ENCODE measurements at regions not wholly inside any gene's neighbourhood (a gene's known extent, or its start where the extent isn't known, plus 50 kb on each side); places are given as distances from the start of the nearest gene placed in this dataset.

DNA sequence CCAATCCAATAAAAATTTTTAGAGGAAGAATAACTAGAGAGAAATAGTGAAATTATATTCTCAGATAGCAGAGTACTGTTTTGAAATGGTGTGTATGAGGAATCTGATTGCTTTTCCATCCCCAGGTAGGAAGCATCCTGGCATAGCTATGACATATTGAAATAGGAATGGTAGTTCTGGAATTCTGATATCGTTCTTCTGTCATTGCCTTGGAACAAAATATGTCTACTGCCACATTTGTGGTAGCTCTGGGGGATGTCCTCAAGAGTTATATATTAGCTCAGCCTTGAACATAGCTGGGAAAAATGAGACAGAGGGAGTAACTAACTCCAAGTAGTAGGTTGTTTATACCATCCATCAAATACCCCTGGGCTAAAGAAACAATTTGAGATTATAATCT, 950.7 kb downstream of the MCTP2 start:
- no peak for TF ChIP-seq FOXP2 (optimal IDR thresholded peaks at IDR 0.05; ENCODE audit: borderline replicate concordance, extremely low read depth, extremely low read length, insufficient read depth)
- TF ChIP-seq TAF1 (IDR thresholded peaks at IDR 0.05; ENCODE audit: borderline replicate concordance, insufficient read depth, low read length): no peak
- no peak for TF ChIP-seq SIN3A (IDR thresholded peaks at IDR 0.05; ENCODE audit: borderline replicate concordance, insufficient read depth, low read length)
- TF ChIP-seq POLR2AphosphoS5 (IDR thresholded peaks at IDR 0.05; ENCODE audit: low read depth, low read length): no peak
- TF ChIP-seq, protein P1, sequence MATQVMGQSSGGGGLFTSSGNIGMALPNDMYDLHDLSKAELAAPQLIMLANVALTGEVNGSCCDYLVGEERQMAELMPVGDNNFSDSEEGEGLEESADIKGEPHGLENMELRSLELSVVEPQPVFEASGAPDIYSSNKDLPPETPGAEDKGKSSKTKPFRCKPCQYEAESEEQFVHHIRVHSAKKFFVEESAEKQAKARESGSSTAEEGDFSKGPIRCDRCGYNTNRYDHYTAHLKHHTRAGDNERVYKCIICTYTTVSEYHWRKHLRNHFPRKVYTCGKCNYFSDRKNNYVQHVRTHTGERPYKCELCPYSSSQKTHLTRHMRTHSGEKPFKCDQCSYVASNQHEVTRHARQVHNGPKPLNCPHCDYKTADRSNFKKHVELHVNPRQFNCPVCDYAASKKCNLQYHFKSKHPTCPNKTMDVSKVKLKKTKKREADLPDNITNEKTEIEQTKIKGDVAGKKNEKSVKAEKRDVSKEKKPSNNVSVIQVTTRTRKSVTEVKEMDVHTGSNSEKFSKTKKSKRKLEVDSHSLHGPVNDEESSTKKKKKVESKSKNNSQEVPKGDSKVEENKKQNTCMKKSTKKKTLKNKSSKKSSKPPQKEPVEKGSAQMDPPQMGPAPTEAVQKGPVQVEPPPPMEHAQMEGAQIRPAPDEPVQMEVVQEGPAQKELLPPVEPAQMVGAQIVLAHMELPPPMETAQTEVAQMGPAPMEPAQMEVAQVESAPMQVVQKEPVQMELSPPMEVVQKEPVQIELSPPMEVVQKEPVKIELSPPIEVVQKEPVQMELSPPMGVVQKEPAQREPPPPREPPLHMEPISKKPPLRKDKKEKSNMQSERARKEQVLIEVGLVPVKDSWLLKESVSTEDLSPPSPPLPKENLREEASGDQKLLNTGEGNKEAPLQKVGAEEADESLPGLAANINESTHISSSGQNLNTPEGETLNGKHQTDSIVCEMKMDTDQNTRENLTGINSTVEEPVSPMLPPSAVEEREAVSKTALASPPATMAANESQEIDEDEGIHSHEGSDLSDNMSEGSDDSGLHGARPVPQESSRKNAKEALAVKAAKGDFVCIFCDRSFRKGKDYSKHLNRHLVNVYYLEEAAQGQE (IDR thresholded peaks at IDR 0.05; ENCODE audit: insufficient read depth in 1 of 2, low read depth in 2 of 2, low read length in 2 of 2): no peak

DNA sequence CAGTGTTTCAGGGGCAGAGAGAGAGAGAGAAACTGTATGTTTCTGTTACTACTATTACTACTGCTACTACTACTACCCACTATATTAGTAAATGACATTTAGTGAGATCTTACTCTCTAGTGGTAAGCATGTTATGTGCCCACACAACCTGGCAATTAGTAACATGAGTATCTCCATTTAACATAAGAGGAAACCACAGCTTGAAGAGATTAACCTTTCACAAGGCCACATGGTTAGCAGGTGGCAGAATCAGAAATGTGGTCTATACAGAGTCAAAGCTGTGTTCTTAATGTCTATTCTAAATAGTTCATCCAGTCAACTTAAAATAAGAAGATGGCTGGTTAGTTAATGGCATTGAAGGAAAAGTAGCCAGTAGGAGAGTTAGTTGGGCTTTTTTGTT, 961.6 kb downstream of the MCTP2 start:
- TF ChIP-seq POLR2AphosphoS5 (IDR thresholded peaks at IDR 0.05; ENCODE audit: low read depth, low read length) (no peak), TAF1 (IDR thresholded peaks at IDR 0.05; ENCODE audit: borderline replicate concordance, insufficient read depth, low read length) (no peak), SIN3A (IDR thresholded peaks at IDR 0.05; ENCODE audit: borderline replicate concordance, insufficient read depth, low read length) (no peak), FOXP2 (optimal IDR thresholded peaks at IDR 0.05; ENCODE audit: borderline replicate concordance, extremely low read depth, extremely low read length, insufficient read depth) (no peak)
- TF ChIP-seq, protein P1 (IDR thresholded peaks at IDR 0.05; ENCODE audit: insufficient read depth in 1 of 2, low read depth in 2 of 2, low read length in 2 of 2): no peak

DNA sequence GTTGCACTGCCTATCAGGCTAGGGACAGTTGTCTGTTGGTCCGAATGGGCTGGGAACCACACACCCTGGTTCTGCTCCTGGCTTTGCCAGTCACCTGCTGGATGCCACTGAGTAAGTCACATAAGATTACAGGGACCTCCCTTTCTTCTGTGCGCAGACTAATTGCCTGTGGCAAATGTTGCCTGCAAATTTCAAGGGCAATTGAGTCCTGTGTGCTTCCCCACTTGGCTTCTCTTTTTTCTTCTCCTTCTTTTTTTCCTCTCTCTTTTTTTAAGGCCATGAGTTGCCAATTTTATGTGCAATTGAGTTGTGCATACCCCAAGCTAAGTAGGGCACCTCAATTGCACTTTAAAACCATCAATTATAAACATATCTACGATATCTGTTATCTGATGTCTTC, 963.4 kb downstream of the MCTP2 start:
- TF ChIP-seq POLR2AphosphoS5 (IDR thresholded peaks at IDR 0.05; ENCODE audit: low read depth, low read length) (no peak), FOXP2 (optimal IDR thresholded peaks at IDR 0.05; ENCODE audit: borderline replicate concordance, extremely low read depth, extremely low read length, insufficient read depth) (no peak), SIN3A (IDR thresholded peaks at IDR 0.05; ENCODE audit: borderline replicate concordance, insufficient read depth, low read length) (no peak), TAF1 (IDR thresholded peaks at IDR 0.05; ENCODE audit: borderline replicate concordance, insufficient read depth, low read length) (no peak)
- TF ChIP-seq, protein P1 (IDR thresholded peaks at IDR 0.05; ENCODE audit: insufficient read depth in 1 of 2, low read depth in 2 of 2, low read length in 2 of 2): no peak

DNA sequence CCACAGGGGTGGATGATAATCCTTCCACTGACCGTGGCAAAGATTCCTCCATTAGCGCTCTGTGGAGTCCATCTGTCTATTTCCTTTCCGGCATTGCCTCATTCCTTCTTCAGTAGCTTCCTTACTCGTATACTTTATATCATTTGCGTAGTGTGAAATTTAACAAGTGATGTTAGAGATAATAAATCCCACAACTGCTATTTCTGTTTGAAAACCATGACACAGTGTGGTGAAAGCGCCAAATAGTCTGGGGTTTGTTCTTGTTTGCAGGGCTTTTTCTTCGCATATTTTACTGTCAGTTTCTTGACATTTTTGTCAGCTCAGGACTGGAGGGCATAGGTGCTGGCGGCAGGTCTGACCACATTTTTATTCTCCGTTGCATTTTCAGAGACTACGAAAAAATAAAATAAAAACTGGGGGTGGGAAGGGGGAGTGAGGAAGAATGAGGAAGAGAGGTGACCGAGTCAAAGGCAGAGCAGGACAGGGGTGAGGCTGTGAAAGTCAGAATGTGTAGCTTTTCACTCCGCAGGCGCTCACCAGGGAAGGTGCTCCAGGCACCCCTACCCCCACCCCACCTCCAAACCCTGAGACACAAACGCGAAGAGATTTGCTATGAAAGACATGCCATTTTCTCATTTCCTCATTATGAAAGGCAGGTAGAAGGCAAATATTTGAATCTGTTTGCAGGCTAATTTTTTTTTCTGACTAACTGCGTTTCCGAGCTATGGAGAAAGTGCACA, 965.0 kb downstream of the MCTP2 start:
- TF ChIP-seq, protein P1 (IDR thresholded peaks at IDR 0.05; ENCODE audit: insufficient read depth in 1 of 2, low read depth in 2 of 2, low read length in 2 of 2): no peak

All from PFSK-1 (cell line).